Tibial artery (tissue), 4 donors: ENCODE measurements at regions not wholly inside any gene's neighbourhood (a gene's known extent, or its start where the extent isn't known, plus 50 kb on each side); places are given as distances from the start of the nearest gene placed in this dataset.

Source experiments
- DNase-seq, 2 donors: peaks; one replicate each; pipeline ENCODE4 v3.0.0-alpha.2; 2019
- H3K27ac ChIP-seq, 2 donors: fragments of 200-600 bp; sonication (generic) in 1 of 2; 1 replicate in 1 of 2; 2 replicates in 1 of 2; pipeline ENCODE4 v1.5.1; 2018 to 2019; ENCODE audit warnings: mild to moderate bottlenecking in 1 of 2
- H3K27me3 ChIP-seq, 2 donors: fragments of 200-600 bp; sonication (generic) in 1 of 2; one replicate each; pipeline versions ENCODE4 v1.5.1 to v1.6.0; 2016 to 2019
- H3K36me3 ChIP-seq, 3 donors: fragments of 200-600 bp; sonication (generic) in 2 of 3; one replicate each; pipeline ENCODE4 v1.5.1; 2016 to 2019; ENCODE audit warnings: mild to moderate bottlenecking in 2 of 3
- H3K4me1 ChIP-seq, 4 donors: fragments of 200-600 bp; sonication (generic) in 2 of 4; 1 replicate in 3 of 4; 2 replicates in 1 of 4; pipeline ENCODE4 v1.5.1; 2016 to 2019
- H3K4me3 ChIP-seq, 2 donors: fragments of 200-600 bp; sonication (generic) in 1 of 2; 1 replicate in 1 of 2; 2 replicates in 1 of 2; pipeline ENCODE4 v1.5.1; 2018 to 2019; ENCODE audit warnings: mild to moderate bottlenecking in 2 of 2
- H3K9me3 ChIP-seq, 3 donors: fragments of 200-600 bp; sonication (generic) in 1 of 3; one replicate each; pipeline ENCODE4 v1.5.1; 2016 to 2019
- intact Hi-C: fragments of 100-400 bp; cut with DNase I; formaldehyde crosslinking; loops from one replicate; pipeline ENCODE4 v1.15.0; 2023; ENCODE audit warnings: low total_unique reads
- TF ChIP-seq, protein P1 (sequence below), 2 experiments: fragments of 200-600 bp in 1 of 2; fragments of 450-650 bp in 1 of 2; IDR thresholded peaks; one replicate each; pipeline ENCODE4 v1.5.1; 2017 to 2019; ENCODE audit warnings: antibody characterized with exemption in 2 of 2, mild to moderate bottlenecking in 1 of 2, moderate library complexity in 1 of 2

DNA sequence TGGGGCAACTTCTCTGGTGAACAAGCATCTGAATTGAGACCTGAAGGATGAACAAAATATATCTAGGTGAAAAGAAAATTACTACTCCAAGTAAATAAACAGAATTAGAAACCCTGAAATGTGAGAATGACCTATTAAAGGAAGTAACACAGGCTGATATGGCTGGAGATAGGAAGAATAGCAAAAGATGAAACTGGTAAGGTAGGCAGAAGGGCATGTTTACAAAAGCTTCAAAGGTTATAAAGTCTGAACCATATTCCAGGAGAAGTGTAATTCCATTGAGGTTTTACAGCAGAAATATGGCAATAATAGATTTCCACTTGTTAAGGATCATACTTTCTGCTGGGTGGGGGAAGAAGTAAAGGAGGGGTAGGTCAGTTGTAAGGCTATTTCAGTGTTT is 452.0 kb downstream of the GBA3 start:
- TF ChIP-seq, protein P1, sequence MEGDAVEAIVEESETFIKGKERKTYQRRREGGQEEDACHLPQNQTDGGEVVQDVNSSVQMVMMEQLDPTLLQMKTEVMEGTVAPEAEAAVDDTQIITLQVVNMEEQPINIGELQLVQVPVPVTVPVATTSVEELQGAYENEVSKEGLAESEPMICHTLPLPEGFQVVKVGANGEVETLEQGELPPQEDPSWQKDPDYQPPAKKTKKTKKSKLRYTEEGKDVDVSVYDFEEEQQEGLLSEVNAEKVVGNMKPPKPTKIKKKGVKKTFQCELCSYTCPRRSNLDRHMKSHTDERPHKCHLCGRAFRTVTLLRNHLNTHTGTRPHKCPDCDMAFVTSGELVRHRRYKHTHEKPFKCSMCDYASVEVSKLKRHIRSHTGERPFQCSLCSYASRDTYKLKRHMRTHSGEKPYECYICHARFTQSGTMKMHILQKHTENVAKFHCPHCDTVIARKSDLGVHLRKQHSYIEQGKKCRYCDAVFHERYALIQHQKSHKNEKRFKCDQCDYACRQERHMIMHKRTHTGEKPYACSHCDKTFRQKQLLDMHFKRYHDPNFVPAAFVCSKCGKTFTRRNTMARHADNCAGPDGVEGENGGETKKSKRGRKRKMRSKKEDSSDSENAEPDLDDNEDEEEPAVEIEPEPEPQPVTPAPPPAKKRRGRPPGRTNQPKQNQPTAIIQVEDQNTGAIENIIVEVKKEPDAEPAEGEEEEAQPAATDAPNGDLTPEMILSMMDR (IDR thresholded peaks at IDR 0.05): no peak
- DNase-seq: no peak
- Histone ChIP-seq H3K27ac (no peak overlapping the region), H3K27me3 (no peaks in the 10 kb centered on the region), H3K36me3 (no peaks in the 10 kb centered on the region), H3K9me3 (no peaks in the 10 kb centered on the region), H3K4me3 (no peak overlapping the region), H3K4me1 (no peaks in the 10 kb centered on the region)
- intact Hi-C loops: no loop called here

DNA sequence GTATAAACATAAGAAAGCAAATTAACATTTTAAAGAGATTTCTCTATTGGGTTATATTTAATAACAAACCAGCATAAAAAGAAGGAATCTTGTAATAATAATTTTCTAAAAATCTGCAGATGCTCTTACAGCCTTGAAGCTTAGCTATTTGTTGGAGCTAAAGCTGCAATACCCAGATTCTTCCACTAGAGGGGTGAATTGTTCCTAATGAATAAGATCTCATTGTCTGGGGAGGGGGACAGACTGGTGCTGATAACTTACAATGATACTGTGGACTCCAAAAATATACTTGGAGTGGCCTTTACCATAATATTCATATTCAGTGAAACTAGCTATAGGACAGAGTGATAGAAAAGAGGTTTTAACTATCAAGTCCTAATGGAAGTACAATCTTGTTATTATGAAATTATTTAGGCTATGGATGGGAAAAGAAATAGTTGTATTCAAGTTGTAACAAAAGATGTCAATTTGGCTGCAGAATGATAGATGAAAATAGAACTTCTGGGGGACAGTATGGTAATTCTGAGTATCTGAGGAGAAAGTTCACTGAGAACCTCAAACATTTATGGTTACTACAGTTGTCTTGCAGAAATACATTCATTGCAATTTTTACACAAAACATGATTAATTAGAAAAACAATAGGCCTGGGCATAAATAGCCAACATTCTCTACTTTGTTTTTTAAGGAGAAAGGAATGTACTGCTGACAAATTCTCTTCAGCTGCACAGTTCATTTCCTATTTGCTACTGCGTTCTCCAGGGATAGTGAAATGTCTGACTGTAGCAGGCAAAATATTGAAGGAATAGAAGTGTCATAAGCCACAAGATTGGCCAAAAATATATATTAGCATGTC is 443.3 kb downstream of the GBA3 start:
- intact Hi-C loops: no loop called here
- H3K27me3 ChIP-seq: no peaks in the 10 kb centered on the region
- H3K4me3 ChIP-seq: no peak overlapping the region
- TF ChIP-seq, protein P1 (IDR thresholded peaks at IDR 0.05): peak; percentile 24 to 60
- no peaks in the 10 kb centered on the region for H3K36me3 ChIP-seq
- no peaks in the 10 kb centered on the region for H3K4me1 ChIP-seq
- no peaks in the 10 kb centered on the region for H3K9me3 ChIP-seq
- H3K27ac ChIP-seq: no peak overlapping the region
- DNase-seq: no peak

DNA sequence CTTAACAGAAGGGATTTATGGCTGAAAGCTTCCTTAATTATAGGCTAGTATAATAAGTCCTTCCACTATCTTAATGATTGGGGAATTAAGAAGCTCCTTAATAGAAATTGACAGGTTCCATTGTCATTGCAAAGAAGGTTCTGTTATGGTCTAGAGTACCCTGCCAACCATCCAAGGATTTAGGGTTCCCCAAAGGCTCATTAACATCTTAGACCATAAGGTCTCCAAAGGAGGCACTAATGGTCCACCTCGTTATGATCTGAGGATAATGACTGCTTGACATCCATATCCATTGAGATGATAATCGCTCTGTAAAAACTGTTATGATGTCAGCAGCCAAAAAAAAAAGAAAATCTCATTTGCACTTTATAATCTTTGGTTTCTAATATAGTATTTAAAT is 441.6 kb downstream of the GBA3 start:
- H3K36me3 ChIP-seq: no peaks in the 10 kb centered on the region
- H3K27ac ChIP-seq: no peak overlapping the region
- no peaks in the 10 kb centered on the region for H3K4me1 ChIP-seq
- TF ChIP-seq, protein P1 (IDR thresholded peaks at IDR 0.05): no peak
- DNase-seq: no peak
- no peaks in the 10 kb centered on the region for H3K27me3 ChIP-seq
- intact Hi-C loops: no loop called here
- H3K9me3 ChIP-seq: no peaks in the 10 kb centered on the region
- no peak overlapping the region for H3K4me3 ChIP-seq

- H3K27me3 ChIP-seq: no peaks in the 10 kb centered on the region
- intact Hi-C loops: no loop called here
- no peak overlapping the region for H3K4me3 ChIP-seq
- H3K27ac ChIP-seq: no peak overlapping the region
- no peaks in the 10 kb centered on the region for H3K36me3 ChIP-seq
- no peaks in the 10 kb centered on the region for H3K4me1 ChIP-seq
- TF ChIP-seq, protein P1 (IDR thresholded peaks at IDR 0.05): no peak
- DNase-seq: no peak
- no peaks in the 10 kb centered on the region for H3K9me3 ChIP-seq
Measured at GRCh38 chr4:23130845-23131244, 438.1 kb downstream of the GBA3 start.

- Histone ChIP-seq H3K36me3 (no peaks in the 10 kb centered on the region), H3K27ac (no peak overlapping the region), H3K27me3 (no peaks in the 10 kb centered on the region), H3K4me1 (no peaks in the 10 kb centered on the region), H3K4me3 (no peak overlapping the region), H3K9me3 (no peaks in the 10 kb centered on the region)
- intact Hi-C loops: no loop called here
- TF ChIP-seq, protein P1 (IDR thresholded peaks at IDR 0.05): no peak
- no peak for DNase-seq
Measured at GRCh38 chr4:23125118-23125517, 432.4 kb downstream of the GBA3 start.
